Nucleus accumbens (tissue), 56 donors: ENCODE measurements at regions not wholly inside any gene's neighbourhood (a gene's known extent, or its start where the extent isn't known, plus 50 kb on each side); places are given as distances from the start of the nearest gene placed in this dataset.

ENCODE experiments used
- DNase-seq, 56 donors: peaks; one replicate each; lab custom pipeline; 2025; lab: John Stamatoyannopoulos, UW

DNA sequence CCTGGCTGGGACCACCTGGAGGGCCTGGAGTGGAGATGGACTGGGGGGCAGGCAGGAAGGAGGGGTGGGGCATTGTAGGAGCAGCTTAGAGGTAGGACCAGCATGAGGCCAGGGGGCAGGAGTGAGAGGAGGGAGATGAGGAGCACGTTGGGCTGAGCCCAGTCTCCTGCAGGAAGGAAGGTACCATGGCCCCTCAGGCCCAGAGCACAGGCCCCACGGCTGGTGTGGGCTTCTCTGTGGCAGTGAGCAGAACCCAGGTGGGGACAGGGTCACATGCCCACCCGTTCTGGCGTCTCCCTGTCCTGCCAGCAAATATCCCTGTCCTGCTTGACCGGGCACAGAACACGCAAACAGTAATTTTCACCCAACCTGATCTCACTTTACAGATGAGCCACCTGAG, 141.8 kb downstream of the ENGASE start:
- no peak for DNase-seq

DNA sequence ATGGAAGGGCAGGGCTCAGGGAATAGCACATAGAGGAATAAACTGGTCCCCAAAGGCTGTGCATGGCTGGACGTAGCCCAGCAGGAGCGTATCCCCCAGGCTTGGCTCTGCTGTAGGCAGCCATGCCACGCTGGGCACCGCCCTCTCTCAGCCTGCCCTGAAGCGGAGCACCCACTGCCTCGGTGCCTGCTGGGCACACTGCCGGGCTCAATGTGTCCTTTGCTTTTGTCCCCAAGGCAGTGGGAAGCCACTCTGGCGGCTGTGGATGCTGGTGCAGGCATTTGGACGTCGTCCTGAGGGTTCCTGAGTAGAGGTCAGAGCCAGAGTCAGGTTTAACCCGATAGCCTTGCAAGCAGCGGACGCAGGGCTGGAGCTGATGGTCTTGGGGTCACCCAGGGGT, 141.0 kb downstream of the ENGASE start:
- no peak for DNase-seq

DNA sequence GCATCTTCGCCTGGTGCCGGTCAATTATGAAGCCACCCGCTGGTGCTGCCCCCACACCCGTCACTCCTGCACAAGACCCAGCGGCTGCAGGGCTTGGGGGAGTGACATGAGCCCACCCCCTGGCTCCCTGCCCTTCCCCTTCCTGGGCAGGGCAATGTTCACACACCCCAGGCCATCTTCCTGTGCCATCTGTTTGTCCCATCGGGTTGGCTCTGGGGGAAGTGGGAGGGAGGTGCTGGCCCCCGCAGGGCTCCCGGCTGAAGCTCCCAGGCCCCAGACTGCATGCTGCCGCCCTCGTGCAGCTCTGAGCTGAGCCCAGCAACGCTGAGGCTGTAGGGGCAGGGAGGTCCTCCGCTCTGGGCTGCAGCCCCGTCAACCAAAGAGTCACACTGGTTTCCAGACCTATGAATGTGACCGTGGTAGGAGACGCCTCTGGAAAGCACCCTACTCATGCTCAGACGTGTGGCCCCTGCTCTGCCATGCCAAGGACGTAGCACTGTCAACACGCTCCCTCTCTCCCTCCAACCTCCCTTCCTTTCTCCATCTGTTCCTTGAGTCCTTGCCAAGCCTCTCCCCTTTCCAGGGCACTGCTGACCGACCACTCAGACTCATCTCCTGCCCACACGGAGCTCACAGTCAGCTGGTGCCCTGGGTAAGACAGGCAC, 140.4 kb downstream of the ENGASE start:
- DNase-seq: no peak

DNA sequence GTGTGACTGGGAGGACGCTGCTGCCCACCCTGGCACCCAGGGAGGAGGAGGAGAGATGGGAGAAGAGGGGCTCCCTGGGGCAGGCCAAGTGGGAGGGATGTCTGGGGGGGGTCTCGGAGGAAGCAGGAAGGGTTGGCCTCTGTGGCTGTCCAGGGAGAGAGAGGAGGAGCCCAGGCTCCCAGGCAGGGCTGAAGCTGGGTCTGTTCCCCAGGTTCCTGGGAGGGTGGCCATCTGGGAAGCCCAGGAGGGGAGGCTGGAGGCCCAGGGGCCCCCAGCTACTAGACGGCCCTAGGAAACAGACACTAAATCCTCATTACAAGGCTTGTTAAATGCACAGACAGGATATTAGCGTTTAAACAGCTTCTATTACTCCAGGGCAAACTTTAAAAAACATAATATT, 139.8 kb downstream of the ENGASE start:
- no peak for DNase-seq

DNA sequence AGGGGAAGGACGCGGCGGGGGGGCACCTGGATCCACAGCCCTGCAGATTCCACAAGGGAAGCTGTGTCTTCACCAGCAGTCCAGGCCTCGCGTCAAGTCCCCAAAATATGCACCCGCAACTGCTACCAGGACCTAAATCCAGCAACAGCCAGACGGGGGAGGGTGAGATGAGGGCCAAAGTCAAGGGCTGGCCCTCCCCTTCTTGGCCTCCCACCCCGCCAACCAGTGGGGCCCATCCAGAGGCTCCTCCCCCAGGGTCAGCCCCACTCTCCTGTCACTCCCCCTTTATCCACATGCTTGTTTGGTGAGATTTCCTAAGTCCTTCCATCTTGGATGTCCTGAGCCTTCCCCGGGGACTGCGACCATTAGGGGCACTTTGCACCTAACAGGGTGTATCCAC, 138.7 kb downstream of the ENGASE start:
- no peak for DNase-seq

DNA sequence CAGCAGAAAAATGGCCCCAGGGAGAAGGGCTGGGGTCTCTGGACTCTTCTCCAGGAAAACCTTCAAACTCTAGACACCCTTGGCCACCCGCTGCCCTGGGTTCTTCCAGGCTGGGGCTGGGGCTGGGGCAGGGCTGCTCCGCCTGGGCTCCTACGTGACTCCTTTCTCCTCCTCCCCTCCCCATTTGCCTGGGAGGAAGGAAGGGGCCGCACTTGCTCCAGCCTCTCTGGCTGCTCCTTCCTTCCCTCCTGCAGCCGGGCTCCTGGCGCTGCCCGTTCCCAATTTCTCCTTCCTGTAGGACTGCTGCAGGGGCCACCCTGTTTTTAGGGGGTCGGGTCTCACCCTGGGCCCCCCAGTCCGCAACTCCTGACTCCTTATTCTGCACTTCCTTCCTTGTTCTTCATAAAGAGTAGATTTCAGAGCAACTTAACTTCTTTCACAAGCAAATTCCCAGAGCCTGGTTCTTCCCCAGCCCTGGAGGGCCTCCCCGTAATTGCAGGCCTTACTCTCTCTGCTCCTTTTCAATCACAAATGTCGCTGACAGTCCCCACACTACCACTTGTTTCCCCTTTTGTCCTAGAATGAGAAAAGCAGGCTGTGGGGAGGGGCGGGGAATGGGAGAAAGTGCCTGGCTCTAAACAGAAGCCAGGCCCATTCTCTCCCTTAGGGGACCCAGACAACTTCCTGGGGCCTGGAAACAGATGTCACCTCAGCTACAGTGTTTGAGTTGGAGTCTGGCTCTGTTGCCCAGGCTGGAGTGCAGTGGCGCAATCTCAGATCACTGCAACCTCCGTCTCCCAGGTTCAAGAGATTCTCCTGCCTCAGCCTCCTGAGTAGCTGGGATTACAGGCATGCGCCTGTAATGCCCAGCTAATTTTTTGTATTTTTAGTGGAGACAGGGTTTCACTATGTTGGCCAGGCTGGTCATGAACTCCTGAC, 137.8 kb downstream of the ENGASE start:
- DNase-seq: no peak

DNA sequence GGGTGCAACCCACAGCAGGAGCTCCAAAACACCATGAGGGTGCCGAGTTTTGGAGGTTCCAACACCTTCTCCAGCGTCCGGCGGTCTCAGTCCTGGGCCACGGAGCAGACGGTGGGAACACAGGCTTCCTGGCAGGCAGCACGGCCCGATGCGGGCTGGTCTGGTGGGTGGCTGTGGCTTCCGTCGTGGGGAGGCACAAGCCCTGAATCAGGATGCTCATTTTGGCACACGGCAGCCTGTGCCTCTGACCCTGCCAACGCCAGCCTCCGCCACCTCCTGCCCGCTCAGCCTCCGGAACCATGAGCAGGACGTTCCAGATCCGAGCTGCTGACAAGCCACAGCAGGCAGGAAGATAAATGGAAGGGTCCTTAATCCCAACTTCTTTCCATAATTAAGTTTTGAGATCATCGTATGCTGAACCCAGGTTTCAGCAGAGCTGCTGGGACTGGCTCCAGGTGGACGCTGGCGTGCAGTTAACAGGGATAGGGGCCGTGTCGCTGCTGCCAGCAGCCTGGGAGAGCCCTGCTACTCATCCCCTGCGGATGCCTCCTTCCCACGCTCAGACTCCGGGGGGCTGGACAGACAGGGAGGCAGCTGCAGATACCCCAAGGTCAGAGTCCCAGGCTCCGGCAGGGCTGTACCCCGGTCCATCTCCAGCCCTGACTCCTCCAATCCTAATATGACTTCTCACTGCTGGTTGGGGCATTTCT, 136.6 kb downstream of the ENGASE start:
- no peak for DNase-seq

DNA sequence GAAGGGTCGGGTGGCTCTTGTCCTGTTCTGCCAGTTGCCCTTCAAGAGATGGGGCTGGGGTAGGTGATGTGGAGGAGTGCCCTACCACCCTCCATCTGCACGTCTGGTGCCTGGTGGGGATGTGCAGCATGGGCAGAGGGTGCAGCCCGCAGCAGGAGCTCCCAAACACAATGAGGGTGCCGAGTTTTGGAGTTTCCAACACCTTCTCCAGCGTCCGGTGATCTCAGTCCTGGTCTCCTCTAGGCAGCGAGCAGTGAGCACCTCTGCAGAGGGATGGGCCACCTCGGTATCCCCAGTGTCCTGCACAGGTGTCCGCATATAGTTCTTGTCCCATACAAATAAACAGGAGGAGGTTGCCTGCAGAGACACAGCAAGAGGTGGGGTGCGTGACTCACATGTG, 136.0 kb downstream of the ENGASE start:
- DNase-seq: no peak

DNA sequence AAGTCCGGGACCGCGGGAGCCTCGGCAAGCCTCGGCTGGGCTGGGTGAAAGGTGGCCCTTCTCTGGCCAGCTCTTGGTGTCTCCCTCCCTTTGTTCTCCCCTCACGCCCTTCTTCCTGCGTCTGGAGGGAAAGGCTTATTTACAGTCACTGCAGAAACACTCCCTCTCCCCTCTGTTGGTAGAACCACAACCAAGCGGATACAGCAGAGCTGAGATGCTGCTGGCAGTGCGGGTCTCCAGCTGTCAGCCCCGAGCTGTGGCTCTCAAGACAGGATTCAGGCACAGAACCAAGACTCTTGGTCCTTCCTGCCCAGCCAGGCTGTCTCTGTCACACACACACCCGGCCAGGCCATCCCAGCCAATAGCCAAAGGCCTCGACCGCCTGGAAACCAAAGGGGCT, 133.3 kb downstream of the ENGASE start:
- DNase-seq: no peak

DNA sequence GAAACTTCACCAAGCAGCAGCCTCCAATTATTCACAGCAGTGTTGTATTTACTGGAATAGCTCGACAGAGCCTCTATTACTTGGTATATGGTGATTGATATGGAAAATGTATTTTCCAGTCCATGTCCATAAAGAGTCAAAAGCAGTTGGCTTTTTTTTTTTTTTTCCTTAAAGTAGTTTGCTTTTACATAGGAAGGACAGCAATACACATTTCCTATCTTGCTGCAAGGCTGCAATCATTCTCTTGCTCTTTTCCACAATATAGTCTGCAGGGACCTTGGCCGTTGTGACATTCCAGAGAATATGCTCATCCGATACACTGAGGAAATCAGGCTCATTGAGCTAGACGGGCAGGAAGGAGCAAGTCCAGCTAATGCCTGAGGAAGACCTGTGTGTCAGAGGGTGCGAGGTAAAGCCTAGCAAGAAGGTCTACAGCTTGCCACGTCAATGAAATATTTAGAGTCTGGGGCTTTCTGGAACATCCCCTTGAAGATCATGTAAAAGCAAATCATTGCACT, 131.1 kb downstream of the ENGASE start:
- DNase-seq: no peak

DNA sequence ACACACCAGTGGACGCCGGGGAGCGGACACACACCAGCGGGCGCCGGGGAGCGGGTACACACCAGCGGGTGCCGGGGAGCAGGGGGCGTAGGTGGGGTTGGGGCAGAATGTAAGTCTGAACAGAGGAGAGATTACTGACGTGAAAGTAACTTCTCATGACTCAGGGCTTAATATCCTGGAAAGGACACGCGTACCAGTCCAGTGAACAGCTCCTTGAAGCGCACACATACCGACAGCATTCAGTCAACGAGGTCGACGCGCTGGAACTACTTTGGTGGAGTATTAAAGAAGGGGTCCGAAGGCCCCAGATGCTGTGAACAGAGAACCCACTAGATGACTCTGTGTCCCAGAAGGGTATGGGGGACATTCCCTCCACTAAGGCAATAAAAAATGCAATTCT, 129.6 kb downstream of the ENGASE start:
- DNase-seq: no peak

DNA sequence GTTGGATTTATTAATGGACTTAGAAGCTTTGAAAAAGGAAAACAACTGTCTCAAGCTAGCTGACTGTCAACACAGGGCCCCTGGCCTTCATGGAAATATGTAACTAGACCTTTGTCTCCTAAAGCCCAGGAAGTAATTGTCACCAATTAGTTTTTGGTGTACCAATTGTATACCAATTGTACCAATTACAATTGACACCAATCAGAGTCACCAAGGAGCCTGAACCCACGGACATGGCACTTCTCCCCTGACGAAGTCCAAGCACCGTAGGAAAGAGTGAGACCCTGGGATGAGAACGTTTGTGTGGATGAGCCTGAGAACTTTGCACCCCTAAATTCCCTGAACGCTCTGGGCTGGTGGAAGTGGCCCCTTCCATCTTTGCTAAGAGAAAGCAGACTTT, 129.0 kb downstream of the ENGASE start:
- DNase-seq: no peak

DNA sequence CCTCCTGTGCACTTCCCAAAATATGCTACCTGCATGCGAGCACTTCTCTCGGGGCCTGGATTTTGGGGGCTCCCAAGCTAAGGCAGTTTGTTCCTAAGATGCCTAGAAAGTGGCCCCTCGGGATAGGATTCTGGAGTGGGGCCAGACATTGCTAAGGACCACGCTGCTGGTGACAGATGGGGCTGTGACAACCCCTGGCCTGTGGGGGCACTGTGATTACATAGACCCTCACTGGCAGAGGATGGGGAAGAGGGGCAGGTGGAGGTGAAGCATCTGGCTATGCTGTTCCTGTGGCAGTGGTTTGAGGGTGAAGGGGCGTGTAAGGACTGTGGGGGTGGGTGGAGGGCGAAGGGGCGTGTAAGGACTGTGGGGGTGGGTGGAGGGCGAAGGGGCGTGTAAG, 128.4 kb downstream of the ENGASE start:
- DNase-seq: no peak

DNA sequence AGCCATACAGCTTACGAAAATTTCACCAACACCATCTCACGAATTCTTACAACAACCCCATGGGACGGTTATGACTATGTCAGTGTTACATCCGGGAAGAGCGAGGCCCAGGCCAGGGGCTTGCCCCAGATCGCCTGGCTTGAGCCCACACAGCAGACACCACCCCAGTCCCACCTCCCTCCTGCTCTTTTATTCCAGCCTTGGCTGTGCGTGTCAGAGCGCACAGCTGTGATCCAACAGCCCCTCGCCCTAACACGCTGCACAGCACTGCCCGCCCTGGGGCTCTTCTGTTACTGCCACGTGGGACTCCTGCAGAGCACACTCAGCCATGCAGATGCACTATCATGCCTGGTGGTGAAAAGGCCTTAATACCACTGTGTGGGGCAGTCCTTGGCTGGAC, 127.9 kb downstream of the ENGASE start:
- no peak for DNase-seq

DNA sequence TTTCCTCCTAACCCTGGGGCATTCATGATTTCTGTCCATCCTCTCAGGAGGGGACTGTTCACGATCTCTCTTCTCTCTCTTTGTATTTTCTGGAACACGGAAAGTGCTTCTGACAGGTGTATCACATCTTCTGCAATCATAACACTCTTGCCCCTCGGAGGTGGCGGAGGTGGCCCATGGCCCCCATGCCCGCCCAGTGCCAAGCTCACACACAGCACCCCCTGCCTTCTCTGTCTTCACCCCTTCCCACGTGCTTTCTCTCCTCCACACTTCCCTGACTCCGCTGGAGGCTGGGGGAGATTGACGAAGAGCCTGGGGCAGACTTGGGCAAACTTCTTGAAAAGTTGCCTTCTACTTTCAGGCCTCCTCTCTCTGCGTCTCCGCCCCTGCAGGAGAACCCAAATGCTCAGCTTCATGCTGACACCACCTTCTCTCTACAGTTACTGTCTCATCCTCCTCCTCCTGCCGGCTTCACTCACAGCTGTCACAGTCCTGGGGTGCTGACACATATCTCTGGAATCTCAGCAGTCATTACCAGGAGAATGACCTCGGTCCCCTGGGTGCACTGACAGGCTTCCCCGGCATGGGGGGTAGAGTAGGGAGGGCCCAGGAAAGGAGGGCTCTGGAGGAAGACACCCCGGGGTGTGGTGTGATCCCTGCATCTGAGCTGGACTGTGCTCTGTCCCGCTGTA, 127.1 kb downstream of the ENGASE start:
- DNase-seq: peak in 11 of 56 donors; percentile 4 to 52 (median 25)

DNA sequence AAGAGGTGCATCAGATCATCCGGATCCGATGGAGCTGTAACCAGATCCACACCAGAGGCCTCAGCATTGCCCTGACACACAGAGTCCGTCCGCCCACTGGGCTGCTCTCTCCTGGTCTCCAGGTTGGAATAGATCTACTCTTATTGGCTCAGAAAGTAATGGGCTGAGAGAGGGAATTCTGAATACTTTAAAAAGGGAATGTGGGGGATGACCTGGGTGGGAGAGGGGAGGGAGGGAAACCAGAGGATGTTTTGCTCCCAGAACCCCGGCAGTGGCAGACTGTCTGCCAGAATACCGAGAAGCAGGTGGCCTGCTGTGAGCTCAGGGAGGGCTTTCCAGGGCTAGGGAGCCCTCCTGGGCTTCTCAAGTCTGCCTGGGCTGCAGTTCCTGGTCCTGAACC, 126.5 kb downstream of the ENGASE start:
- no peak for DNase-seq

DNA sequence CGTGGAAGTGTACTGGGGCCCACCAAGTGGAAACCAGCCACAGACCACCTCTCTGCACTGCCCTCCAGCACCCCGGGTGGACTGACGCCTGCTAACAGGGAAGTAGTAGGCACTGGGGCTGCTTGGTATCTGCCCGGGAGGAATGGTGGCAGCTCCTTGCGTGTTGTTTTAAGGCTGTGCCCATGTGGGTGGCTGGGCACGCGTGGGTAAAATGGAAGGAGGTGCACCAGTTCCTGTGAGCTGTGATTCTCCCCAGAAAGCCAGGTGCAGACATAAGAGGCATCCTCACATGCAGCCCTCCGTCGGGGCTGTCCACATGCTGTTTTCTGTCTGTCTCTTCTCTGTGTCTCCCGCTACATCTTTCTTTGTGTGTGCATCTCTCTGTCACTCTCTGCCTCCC, 122.3 kb downstream of the ENGASE start:
- no peak for DNase-seq

DNA sequence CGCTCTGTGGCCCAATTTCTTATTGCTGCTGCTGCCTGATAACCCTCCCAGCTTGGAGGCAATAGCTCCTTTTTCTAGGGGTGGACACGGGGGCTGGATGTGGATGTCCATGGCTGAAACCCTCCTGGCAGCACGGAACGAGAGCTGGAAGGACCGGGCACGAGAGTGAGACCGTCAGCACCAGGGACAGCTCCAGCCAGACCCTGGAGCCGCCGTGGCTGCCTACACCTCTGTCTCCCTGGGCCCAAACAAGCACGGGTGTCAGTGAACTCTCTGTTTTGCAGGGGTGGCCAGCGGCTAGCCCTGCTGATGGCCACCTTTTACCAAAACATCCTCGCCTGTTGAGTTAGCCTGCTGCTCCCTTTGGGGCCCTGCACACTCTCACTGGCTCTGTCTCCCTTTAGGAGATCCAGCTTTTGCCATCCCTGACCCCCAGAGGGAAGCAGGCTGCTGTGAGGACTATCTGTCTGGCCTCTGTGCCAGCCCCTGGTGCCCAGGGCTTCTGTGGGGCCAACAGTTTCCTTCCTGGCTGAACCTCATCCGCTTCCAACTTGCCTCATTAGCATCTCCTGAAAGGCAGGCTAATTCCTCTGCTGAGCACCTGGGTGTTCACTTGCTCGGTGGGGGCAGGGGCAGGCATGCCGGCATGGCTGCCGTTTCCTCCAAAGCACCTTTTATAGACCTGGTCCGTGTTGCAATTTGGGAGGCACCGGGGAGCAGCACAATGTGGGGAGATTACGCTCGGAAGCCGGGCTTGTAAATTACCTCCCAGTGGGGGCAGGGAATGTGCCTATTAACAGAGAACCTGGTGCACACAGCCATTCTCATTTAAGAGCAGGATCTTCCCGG, 118.1 kb downstream of the ENGASE start:
- peak in 5 of 56 donors; percentile 2 to 28 (median 7) for DNase-seq

DNA sequence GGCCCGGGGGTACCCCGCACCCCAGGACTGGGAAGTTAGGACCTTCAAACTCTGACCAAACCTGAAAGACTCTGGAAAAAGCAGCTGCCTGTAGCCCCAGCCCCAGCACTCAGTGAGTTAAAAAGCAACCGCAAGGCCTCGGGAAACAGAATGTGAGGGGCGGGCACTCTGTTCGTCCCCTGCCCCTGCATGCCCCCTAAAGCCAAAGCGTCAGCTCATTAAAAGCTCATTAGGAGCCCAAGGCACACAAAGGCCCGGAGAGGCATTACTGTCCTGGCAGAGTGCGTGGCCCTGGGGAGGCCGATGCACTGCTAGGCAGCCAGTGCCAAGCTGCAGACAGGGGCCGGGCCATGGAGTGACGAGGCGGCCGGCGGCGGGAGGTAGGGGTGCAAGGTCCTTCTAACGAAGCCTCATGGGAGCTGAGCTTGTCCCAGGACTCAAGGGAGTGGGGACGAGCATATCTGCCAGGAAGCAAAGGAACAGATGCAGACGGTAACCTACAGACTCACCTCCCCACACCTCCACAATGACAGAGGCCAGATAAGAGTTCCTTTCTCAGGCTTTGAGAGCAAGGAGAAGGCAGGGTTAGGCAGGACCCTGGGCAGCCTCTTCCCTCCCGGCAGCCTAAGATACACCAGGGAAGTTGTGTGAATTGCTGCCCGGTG, 116.8 kb downstream of the ENGASE start:
- DNase-seq: no peak
